ENCODE measurements at regions not wholly inside any gene's neighbourhood (a gene's known extent, or its start where the extent isn't known, plus 50 kb on each side); places are given as distances from the start of the nearest gene placed in this dataset.

DNA sequence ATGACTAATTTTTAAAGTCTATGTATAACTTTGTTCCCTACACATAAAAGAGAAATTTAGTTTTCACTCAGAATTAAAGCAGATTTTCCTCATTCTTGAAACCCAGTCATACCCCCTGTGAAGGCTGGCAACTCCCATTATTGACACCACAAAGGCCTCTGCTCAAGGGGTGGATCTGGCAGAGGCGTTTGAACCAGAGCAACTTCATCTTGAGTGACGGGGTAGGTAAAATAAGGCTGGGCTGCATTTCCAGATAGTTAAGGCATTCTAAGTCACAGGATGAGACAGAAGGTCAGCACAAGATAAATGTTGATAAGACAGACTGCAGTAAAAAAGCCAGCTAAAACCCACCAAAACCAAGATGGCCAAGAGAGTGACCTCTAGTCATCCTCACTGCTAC is 177.2 kb upstream of the OR13F1 start:
- Histone ChIP-seq H2AFZ (ENCODE audit: low read length) (no peak overlapping the region), H3K27ac (ENCODE audit: low read depth, low read length, poor library complexity, severe bottlenecking) (no peak overlapping the region), H4K20me1 (ENCODE audit: insufficient read depth, low read length) (no peaks in the 10 kb centered on the region), H3K4me1 (ENCODE audit: insufficient read depth, low read length, severe bottlenecking) (no peaks in the 10 kb centered on the region), H3K36me3 (ENCODE audit: insufficient read depth, low read length) (no peaks in the 10 kb centered on the region), H3K9me3 (ENCODE audit: low read length) (no peaks in the 10 kb centered on the region), H3K4me2 (ENCODE audit: low read length) (no peak overlapping the region), H3K27me3 (ENCODE audit: insufficient read depth, low read length) (no peaks in the 10 kb centered on the region), H3F3A (ENCODE audit: insufficient read depth, low read length) (no peaks in the 10 kb centered on the region), H3K79me2 (ENCODE audit: insufficient read depth, low read length) (no peaks in the 10 kb centered on the region), H3K4me3 (ENCODE audit: low read depth, low read length, poor library complexity, severe bottlenecking) (no peak overlapping the region), H3K9me2 (ENCODE audit: low read depth, low read length) (no peaks in the 10 kb centered on the region), H3K9ac (ENCODE audit: low read length) (no peak overlapping the region)
- TF ChIP-seq, protein P1, sequence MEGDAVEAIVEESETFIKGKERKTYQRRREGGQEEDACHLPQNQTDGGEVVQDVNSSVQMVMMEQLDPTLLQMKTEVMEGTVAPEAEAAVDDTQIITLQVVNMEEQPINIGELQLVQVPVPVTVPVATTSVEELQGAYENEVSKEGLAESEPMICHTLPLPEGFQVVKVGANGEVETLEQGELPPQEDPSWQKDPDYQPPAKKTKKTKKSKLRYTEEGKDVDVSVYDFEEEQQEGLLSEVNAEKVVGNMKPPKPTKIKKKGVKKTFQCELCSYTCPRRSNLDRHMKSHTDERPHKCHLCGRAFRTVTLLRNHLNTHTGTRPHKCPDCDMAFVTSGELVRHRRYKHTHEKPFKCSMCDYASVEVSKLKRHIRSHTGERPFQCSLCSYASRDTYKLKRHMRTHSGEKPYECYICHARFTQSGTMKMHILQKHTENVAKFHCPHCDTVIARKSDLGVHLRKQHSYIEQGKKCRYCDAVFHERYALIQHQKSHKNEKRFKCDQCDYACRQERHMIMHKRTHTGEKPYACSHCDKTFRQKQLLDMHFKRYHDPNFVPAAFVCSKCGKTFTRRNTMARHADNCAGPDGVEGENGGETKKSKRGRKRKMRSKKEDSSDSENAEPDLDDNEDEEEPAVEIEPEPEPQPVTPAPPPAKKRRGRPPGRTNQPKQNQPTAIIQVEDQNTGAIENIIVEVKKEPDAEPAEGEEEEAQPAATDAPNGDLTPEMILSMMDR (IDR thresholded peaks at IDR 0.05; ENCODE audit: low read length) = no peak
- TF ChIP-seq EZH2 (IDR thresholded peaks at IDR 0.05; ENCODE audit: borderline replicate concordance, low read length) = no peak

DNA sequence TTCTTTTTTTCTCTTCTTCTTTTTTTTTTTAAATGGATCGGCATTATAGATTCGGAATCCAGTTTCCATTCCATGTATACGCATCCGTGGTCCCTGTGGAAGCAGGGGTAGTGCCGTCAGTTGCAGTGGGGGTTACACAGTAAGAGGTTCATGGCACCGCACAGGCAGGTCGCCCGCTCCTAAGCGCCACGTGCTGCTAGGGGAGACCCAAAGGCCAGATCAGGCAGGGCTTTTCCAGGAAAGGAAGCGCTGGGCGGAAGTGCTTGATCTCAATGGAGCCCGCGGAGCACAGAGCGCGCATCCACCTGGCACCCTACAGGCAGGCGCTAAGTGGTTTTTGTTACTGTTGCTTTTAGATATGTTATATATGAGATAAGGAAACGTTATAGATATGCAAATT is 174.8 kb upstream of the OR13F1 start:
- no peak overlapping the region for H2AFZ ChIP-seq (ENCODE audit: low read length)
- no peak for TF ChIP-seq EZH2 (IDR thresholded peaks at IDR 0.05; ENCODE audit: borderline replicate concordance, low read length)
- TF ChIP-seq, protein P1 (IDR thresholded peaks at IDR 0.05; ENCODE audit: low read length) = no peak
- no peak overlapping the region for H3K9ac ChIP-seq (ENCODE audit: low read length)
- no peaks in the 10 kb centered on the region for H3K36me3 ChIP-seq (ENCODE audit: insufficient read depth, low read length)
- no peaks in the 10 kb centered on the region for H3K4me1 ChIP-seq (ENCODE audit: insufficient read depth, low read length, severe bottlenecking)
- H3K4me2 ChIP-seq (ENCODE audit: low read length) = no peak overlapping the region
- H3K79me2 ChIP-seq (ENCODE audit: insufficient read depth, low read length) = no peaks in the 10 kb centered on the region
- no peaks in the 10 kb centered on the region for H4K20me1 ChIP-seq (ENCODE audit: insufficient read depth, low read length)
- H3K27me3 ChIP-seq (ENCODE audit: insufficient read depth, low read length) = no peaks in the 10 kb centered on the region
- no peaks in the 10 kb centered on the region for H3K9me2 ChIP-seq (ENCODE audit: low read depth, low read length)
- H3K27ac ChIP-seq (ENCODE audit: low read depth, low read length, poor library complexity, severe bottlenecking) = no peak overlapping the region
- H3K9me3 ChIP-seq (ENCODE audit: low read length) = no peaks in the 10 kb centered on the region
- no peak overlapping the region for H3K4me3 ChIP-seq (ENCODE audit: low read depth, low read length, poor library complexity, severe bottlenecking)
- no peaks in the 10 kb centered on the region for H3F3A ChIP-seq (ENCODE audit: insufficient read depth, low read length)

DNA sequence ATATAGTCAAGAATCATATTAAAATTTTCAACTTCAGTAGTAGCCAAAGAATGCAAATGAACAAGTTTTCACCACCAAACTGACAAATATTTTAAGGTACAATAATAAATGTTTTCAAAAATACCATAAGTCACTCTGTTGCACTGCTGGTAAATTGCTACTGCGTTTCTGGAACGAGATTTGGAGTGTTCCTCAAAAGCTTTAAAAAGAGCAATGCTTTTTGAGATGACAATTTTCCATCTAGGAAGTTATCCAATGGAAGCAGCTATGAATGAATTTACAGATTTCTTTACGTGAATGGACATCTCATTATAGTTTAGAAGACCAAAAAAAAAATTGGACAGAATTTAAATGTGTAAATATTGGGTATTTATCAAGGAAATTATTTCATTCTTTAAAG is 173.2 kb upstream of the OR13F1 start:
- H3K36me3 ChIP-seq (ENCODE audit: insufficient read depth, low read length) = no peaks in the 10 kb centered on the region
- TF ChIP-seq EZH2 (IDR thresholded peaks at IDR 0.05; ENCODE audit: borderline replicate concordance, low read length) = no peak
- TF ChIP-seq, protein P1 (IDR thresholded peaks at IDR 0.05; ENCODE audit: low read length) = no peak
- no peaks in the 10 kb centered on the region for H4K20me1 ChIP-seq (ENCODE audit: insufficient read depth, low read length)
- H3K4me1 ChIP-seq (ENCODE audit: insufficient read depth, low read length, severe bottlenecking) = no peaks in the 10 kb centered on the region
- no peaks in the 10 kb centered on the region for H3K9me2 ChIP-seq (ENCODE audit: low read depth, low read length)
- no peaks in the 10 kb centered on the region for H3K9me3 ChIP-seq (ENCODE audit: low read length)
- H3K4me3 ChIP-seq (ENCODE audit: low read depth, low read length, poor library complexity, severe bottlenecking) = no peak overlapping the region
- no peaks in the 10 kb centered on the region for H3K79me2 ChIP-seq (ENCODE audit: insufficient read depth, low read length)
- H3K9ac ChIP-seq (ENCODE audit: low read length) = no peak overlapping the region
- no peak overlapping the region for H3K27ac ChIP-seq (ENCODE audit: low read depth, low read length, poor library complexity, severe bottlenecking)
- no peaks in the 10 kb centered on the region for H3F3A ChIP-seq (ENCODE audit: insufficient read depth, low read length)
- H2AFZ ChIP-seq (ENCODE audit: low read length) = no peak overlapping the region
- H3K4me2 ChIP-seq (ENCODE audit: low read length) = no peak overlapping the region
- H3K27me3 ChIP-seq (ENCODE audit: insufficient read depth, low read length) = no peaks in the 10 kb centered on the region
